ENCODE measurements at regions not wholly inside any gene's neighbourhood (a gene's known extent, or its start where the extent isn't known, plus 50 kb on each side); places are given as distances from the start of the nearest gene placed in this dataset.

- no peak overlapping the region for H3K4me3 ChIP-seq
- peaks cover 0 to 14% of the 10 kb centered on the region in 2 donors for H3K4me1 ChIP-seq
- no peak overlapping the region for H3K27ac ChIP-seq
- in situ Hi-C loops (cut with MboI; ENCODE audit: low sequenced_read_pairs in 4 of 4) (no loop called here), intact Hi-C loops (cut with DNase I; ENCODE audit: low total_unique reads) (no loop called here)
- DNase-seq (no peak), ATAC-seq (no peak)
- no peaks in the 10 kb centered on the region for H3K27me3 ChIP-seq
- no peaks in the 10 kb centered on the region for H3K36me3 ChIP-seq
- H3K9me3 ChIP-seq, result no peaks in the 10 kb centered on the region
- no peak for TF ChIP-seq POLR2A (IDR thresholded peaks at IDR 0.05)
- TF ChIP-seq, protein P1, sequence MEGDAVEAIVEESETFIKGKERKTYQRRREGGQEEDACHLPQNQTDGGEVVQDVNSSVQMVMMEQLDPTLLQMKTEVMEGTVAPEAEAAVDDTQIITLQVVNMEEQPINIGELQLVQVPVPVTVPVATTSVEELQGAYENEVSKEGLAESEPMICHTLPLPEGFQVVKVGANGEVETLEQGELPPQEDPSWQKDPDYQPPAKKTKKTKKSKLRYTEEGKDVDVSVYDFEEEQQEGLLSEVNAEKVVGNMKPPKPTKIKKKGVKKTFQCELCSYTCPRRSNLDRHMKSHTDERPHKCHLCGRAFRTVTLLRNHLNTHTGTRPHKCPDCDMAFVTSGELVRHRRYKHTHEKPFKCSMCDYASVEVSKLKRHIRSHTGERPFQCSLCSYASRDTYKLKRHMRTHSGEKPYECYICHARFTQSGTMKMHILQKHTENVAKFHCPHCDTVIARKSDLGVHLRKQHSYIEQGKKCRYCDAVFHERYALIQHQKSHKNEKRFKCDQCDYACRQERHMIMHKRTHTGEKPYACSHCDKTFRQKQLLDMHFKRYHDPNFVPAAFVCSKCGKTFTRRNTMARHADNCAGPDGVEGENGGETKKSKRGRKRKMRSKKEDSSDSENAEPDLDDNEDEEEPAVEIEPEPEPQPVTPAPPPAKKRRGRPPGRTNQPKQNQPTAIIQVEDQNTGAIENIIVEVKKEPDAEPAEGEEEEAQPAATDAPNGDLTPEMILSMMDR (IDR thresholded peaks at IDR 0.05 in 4 of 5, conservative IDR thresholded peaks at IDR 0.05 in 1 of 5), result no peak
Measured at GRCh38 chr20:50328222-50328979, 137.8 kb downstream of the CEBPB start.

DNA sequence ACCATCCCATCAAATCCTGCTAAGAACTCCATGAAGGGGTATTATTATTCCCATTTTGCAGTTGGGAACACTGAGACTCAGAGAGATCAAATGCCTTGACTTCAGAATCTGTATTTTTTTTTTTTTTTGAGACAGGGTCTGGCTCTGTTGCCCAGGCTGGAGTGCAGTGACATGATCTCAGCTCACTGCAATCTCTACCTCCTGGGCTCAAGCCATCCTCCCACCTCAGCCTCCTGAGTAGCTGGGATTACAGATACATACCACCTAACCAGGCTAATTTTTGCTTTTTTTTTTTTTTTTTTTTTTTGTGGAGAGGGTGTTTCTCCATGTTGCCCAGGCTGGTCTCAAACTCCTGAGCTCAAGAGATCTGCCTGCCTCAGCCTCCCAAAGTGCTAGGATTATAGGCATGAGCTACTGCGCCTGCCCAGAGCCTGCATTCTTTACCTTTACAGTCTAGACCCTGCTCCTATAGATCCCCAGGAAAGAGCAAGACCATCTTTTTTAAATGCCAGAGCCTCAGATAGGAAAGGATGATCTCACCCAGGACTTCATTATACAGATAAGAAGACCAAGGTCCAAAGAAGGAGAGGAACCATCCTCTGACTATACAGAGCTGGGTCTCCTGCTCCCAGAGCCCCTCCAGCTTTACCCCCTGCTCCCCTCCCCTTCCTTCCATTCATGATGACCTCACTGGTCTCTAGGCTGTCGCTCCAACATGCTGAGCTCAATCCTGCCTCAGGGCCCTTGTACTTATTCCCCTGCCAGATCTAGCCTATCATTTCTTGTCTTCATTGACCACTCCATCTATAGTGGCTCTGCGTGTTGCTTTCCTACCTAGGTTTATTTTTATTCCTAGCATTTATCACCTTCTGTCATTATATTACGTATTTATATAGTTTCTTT, 138.6 kb downstream of the CEBPB start:
- intact Hi-C loops (cut with DNase I; ENCODE audit: low total_unique reads), result no loop called here

GRCh38 chr20:50329981-50330503, 139.4 kb downstream of the CEBPB start:
- Histone ChIP-seq H3K36me3 (no peaks in the 10 kb centered on the region), H3K4me1 (peaks cover 0 to 16% of the 10 kb centered on the region in 2 donors), H3K27me3 (no peaks in the 10 kb centered on the region), H3K9me3 (no peaks in the 10 kb centered on the region), H3K4me3 (no peak overlapping the region), H3K27ac (no peak overlapping the region)
- DNase-seq (no peak), ATAC-seq (no peak)
- intact Hi-C loops (cut with DNase I; ENCODE audit: low total_unique reads), result no loop called here
- in situ Hi-C loops (cut with MboI; ENCODE audit: low sequenced_read_pairs in 4 of 4), result no loop called here
- TF ChIP-seq, protein P1 (IDR thresholded peaks at IDR 0.05 in 4 of 5, conservative IDR thresholded peaks at IDR 0.05 in 1 of 5), result no peak
- TF ChIP-seq POLR2A (IDR thresholded peaks at IDR 0.05), result no peak

More for the DNA sequence above, 138.6 kb downstream of the CEBPB start:
- H3K4me1 ChIP-seq, result peaks cover 0 to 16% of the 10 kb centered on the region in 2 donors
- H3K27ac ChIP-seq, result no peak overlapping the region
- TF ChIP-seq, protein P1 (IDR thresholded peaks at IDR 0.05 in 4 of 5, conservative IDR thresholded peaks at IDR 0.05 in 1 of 5), result no peak
- TF ChIP-seq POLR2A (IDR thresholded peaks at IDR 0.05), result no peak
- no peaks in the 10 kb centered on the region for H3K9me3 ChIP-seq
- no peak for DNase-seq
- H3K4me3 ChIP-seq, result no peak overlapping the region
- H3K36me3 ChIP-seq, result no peaks in the 10 kb centered on the region
- no peaks in the 10 kb centered on the region for H3K27me3 ChIP-seq
- ATAC-seq, result no peak
- in situ Hi-C loops (cut with MboI; ENCODE audit: low sequenced_read_pairs in 4 of 4), result no loop called here

DNA sequence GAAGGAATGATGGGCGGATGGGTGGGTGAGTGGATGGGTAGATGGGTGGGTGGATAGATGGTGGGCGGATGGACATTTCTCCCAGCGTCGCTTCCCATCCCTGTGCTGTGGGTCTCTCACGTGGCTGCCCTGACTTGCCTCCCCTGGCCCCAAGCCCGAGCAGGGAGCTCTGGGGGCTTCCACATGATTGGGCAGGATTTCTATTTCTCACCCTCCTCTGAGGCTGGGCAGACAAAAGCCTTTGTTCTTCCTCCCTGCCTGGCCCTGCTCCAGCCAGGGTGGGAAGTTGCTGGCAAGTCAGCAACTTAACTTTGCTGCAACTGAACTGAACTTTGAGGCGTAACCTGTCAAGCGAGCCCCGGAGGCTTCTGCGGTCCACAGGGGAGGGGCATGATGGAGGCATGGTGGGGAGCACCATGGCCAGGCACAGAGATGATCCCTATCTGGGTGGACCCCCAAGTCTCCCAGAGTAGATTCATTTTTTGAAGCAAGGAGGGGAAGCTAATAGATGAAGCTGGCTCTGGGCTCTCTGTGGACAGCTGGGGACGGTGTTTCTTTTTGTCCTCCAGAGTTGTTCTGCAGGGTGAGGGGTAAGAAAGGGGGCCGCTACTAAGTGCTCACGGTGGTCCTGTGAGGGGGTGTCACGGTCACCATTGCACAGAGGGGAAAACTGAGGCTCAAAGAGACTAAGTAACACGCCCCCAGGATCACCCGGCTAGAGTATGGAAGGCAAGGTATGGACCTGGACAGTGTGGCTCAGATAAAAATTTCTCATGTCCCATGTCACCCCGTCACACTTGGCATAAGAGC, 140.1 kb downstream of the CEBPB start:
- Histone ChIP-seq H3K9me3 (no peaks in the 10 kb centered on the region), H3K27me3 (no peaks in the 10 kb centered on the region), H3K4me3 (no peak overlapping the region), H3K27ac (no peak overlapping the region), H3K36me3 (no peaks in the 10 kb centered on the region), H3K4me1 (peaks cover 5 to 10% of the 10 kb centered on the region in 2 donors)
- ATAC-seq (no peak), DNase-seq (no peak)
- in situ Hi-C loops (cut with MboI; ENCODE audit: low sequenced_read_pairs in 4 of 4) (no loop called here), intact Hi-C loops (cut with DNase I; ENCODE audit: low total_unique reads) (no loop called here)
- TF ChIP-seq, protein P1 (IDR thresholded peaks at IDR 0.05 in 4 of 5, conservative IDR thresholded peaks at IDR 0.05 in 1 of 5), result no peak
- TF ChIP-seq POLR2A (IDR thresholded peaks at IDR 0.05), result no peak

Data from gastrocnemius medialis (tissue), 4 donors.